A673 (cell line): ENCODE measurements at regions not wholly inside any gene's neighbourhood (a gene's known extent, or its start where the extent isn't known, plus 50 kb on each side); places are given as distances from the start of the nearest gene placed in this dataset.

Experiments
- BruUV-seq: library from RNA; stranded (reverse); fragments of 400-500 nt; replicated peaks from 2 replicates; lab custom pipeline; 2021; lab: Mats Ljungman, UMichigan
- CTCF ChIA-PET: fragments of 300-600 bp; sonication (Branson Sonifier 250); formaldehyde crosslinking; loops from one replicate; lab custom pipeline; 2022; ENCODE audit warnings: antibody characterized with exemption; lab: Charles Lee
- POLR2A ChIA-PET: fragments of 300-600 bp; sonication (Branson Sonifier 250); formaldehyde crosslinking; loops from one replicate; lab custom pipeline; 2022; ENCODE audit warnings: antibody characterized with exemption; ENCODE audit not compliant: low non-redundant PET; lab: Charles Lee
- DNase-seq: peaks from one replicate; pipeline ENCODE4 v3.0.0-alpha.2; 2015; ENCODE audit warnings: low spot score
- H3K27ac ChIP-seq: fragments of 200-600 bp; sonication (generic); 2 replicates; pipeline ENCODE4 v1.5.1; 2016; ENCODE audit warnings: mixed run types, low read depth, mild to moderate bottlenecking, mixed read lengths, antibody characterized with exemption, low read length; ENCODE audit not compliant: poor library complexity, severe bottlenecking
- H3K27me3 ChIP-seq: fragments of 200-600 bp; sonication (generic); replicated peaks from 2 replicates; pipeline ENCODE4 v1.6.1; 2017; ENCODE audit warnings: mixed run types, low read depth, mild to moderate bottlenecking, mixed read lengths, antibody characterized with exemption, low read length; ENCODE audit not compliant: insufficient read depth, poor library complexity
- H3K36me3 ChIP-seq: fragments of 200-600 bp; sonication (generic); 2 replicates; pipeline ENCODE4 v1.6.1; 2016; ENCODE audit warnings: mixed run types, mild to moderate bottlenecking, mixed read lengths, antibody characterized with exemption, low read length; ENCODE audit not compliant: insufficient read depth, poor library complexity, severe bottlenecking
- H3K4me1 ChIP-seq: fragments of 200-600 bp; sonication (generic); 2 replicates; pipeline ENCODE4 v1.6.1; 2017; ENCODE audit warnings: mixed run types, mild to moderate bottlenecking, mixed read lengths, antibody characterized with exemption, low read length; ENCODE audit not compliant: insufficient read depth, poor library complexity, severe bottlenecking
- H3K4me3 ChIP-seq: fragments of 200-600 bp; sonication (generic); 2 replicates; pipeline ENCODE4 v1.5.1; 2016; ENCODE audit warnings: low read depth, mixed run types, mild to moderate bottlenecking, mixed read lengths, low read length; ENCODE audit not compliant: poor library complexity, severe bottlenecking
- H3K9me3 ChIP-seq: fragments of 200-600 bp; sonication (generic); 2 replicates; pipeline ENCODE4 v1.6.1; 2016; ENCODE audit warnings: mixed run types, low read depth, mild to moderate bottlenecking, mixed read lengths, antibody characterized with exemption, low read length; ENCODE audit not compliant: poor library complexity, severe bottlenecking
- EZH2 ChIP-seq: fragments of 200-600 bp; sonication (generic); IDR thresholded peaks from 2 replicates; pipeline ENCODE4 v1.6.1; 2017; ENCODE audit warnings: borderline replicate concordance, low read depth, mild to moderate bottlenecking, mixed read lengths, antibody characterized with exemption, low read length; ENCODE audit not compliant: poor library complexity, severe bottlenecking
- intact Hi-C: fragments of 100-400 bp; cut with micrococcal nuclease; formaldehyde crosslinking; loops from one replicate; pipeline ENCODE4 v1.10.0; 2022; ENCODE audit not compliant: unreplicated experiment
- TF ChIP-seq, protein P1 (sequence below): fragments of 300-800, 200-600 bp; sonication (generic); conservative IDR thresholded peaks from 2 replicates; pipeline ENCODE4 v1.5.1; 2017; ENCODE audit warnings: low read depth, mild to moderate bottlenecking, antibody characterized with exemption, low read length, moderate library complexity, mixed read lengths

DNA sequence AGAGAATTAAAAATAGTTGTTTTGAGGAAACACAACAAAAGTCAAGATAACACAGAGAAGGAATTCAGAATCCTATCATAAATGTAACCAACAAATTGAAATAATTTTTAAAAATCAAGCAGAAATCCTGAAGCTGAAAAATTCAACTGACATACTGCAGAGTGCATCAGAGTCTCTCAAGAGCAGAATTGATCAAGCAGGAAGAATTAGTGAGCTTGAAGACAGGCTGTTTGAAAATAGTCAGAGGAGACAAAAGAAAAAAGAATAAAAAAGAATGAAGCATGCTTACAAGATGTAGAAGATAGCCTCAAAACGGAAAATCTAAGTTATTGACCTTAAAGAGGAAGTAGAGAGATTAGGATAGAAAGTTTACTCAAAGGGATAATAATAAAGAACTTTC lies 65.8 kb upstream of the PPP2R5C start:
- TF ChIP-seq, protein P1, sequence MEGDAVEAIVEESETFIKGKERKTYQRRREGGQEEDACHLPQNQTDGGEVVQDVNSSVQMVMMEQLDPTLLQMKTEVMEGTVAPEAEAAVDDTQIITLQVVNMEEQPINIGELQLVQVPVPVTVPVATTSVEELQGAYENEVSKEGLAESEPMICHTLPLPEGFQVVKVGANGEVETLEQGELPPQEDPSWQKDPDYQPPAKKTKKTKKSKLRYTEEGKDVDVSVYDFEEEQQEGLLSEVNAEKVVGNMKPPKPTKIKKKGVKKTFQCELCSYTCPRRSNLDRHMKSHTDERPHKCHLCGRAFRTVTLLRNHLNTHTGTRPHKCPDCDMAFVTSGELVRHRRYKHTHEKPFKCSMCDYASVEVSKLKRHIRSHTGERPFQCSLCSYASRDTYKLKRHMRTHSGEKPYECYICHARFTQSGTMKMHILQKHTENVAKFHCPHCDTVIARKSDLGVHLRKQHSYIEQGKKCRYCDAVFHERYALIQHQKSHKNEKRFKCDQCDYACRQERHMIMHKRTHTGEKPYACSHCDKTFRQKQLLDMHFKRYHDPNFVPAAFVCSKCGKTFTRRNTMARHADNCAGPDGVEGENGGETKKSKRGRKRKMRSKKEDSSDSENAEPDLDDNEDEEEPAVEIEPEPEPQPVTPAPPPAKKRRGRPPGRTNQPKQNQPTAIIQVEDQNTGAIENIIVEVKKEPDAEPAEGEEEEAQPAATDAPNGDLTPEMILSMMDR = no peak
- no peak for TF ChIP-seq EZH2
- no TSS peak for BruUV-seq
- ChIA-PET CTCF (no interaction called here), POLR2A (no interaction called here)
- Histone ChIP-seq H3K4me1 (no peaks in the 10 kb centered on the region), H3K9me3 (no peaks in the 10 kb centered on the region), H3K27ac (no peak overlapping the region), H3K36me3 (no peaks in the 10 kb centered on the region), H3K27me3 (peaks cover 25% of the 10 kb centered on the region), H3K4me3 (no peak overlapping the region)
- no peak for DNase-seq
- intact Hi-C loops = no loop called here

DNA sequence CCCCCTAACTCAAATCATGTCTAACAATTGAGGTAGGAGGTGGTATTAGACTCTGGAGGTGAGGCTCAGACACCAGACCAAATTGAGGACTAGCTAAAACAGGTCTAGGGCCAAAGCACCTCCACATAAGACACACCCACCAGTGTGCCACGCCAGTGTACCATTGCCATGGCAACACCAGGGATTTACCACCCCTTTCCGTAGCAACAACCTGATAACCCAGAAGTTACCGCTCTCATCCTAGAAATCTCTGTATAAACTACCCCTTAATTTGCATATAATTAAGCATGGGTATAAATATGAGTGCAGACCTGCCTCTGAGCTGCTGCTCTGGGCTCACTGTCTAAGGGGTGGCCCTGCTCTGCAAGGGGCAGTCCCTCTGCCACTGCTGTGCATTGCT lies 57.4 kb upstream of the PPP2R5C start:
- Histone ChIP-seq H3K36me3 (no peaks in the 10 kb centered on the region), H3K4me1 (peaks cover 6% of the 10 kb centered on the region), H3K27me3 (no peaks in the 10 kb centered on the region), H3K27ac (no peak overlapping the region), H3K9me3 (no peaks in the 10 kb centered on the region), H3K4me3 (no peak overlapping the region)
- no peak for DNase-seq
- BruUV-seq = no TSS peak
- ChIA-PET POLR2A (no interaction called here), CTCF (no interaction called here)
- TF ChIP-seq, protein P1 = no peak
- TF ChIP-seq EZH2 = no peak
- intact Hi-C loops = loop anchor here (10.0 kb wide), 2 partner anchors 391 to 611 kb away; partner anchors contain the start of gene ZNF839

DNA sequence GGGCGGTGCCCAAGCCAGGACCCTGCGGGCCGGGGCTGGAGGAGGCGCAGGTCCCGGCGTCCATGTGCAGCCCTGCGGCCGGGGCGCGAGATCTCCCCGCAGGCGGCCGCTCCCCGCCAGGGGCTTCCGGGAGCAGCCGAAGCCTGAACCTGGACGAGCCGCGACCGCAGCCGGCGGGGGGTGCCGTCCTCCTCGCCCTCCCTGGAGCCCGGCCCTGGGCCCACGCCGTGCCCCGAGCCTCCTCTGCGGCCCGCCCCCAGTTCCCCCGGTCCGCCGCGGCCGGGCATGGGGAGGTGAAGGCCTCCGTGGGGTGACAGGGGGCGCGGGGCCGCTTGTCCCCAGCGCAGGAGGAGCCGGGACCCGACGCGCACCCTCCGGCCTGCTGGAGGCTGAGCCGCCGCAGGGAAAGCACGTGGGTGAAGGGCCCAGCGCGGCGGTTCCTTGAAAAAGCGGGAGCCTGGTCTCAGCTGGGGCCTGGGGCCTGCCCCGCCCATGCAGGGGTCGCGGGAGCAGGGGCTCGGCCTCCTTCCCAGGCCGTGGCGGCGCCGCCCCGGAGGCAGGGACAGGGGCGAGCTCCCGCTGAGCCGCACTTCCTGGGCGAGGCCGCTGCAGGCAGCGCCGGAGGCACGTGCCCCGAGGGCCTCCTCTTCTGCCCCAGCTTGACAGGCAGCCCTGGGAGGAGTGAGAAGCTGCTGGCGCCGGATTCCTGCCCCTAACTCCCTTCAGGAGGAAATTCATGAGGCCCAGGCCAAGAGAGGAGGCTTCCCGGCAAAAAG lies 55.6 kb upstream of the PPP2R5C start:
- no peaks in the 10 kb centered on the region for H3K36me3 ChIP-seq
- POLR2A ChIA-PET = no interaction called here
- H3K4me3 ChIP-seq = no peak overlapping the region
- no TSS peak for BruUV-seq
- DNase-seq = peak; percentile 56
- peaks cover 6% of the 10 kb centered on the region for H3K4me1 ChIP-seq
- no peak overlapping the region for H3K27ac ChIP-seq
- no peaks in the 10 kb centered on the region for H3K27me3 ChIP-seq
- intact Hi-C loops = loop anchor here (5.0 to 10.0 kb wide), 3 partner anchors 256 to 609 kb away; partner anchors contain the start of genes DYNC1H1 and ZNF839
- CTCF ChIA-PET = interaction anchor here (1.1 kb wide), 1 partner anchor 65 kb away, joined by 7 read pairs; no protein-coding TSS in a partner anchor
- TF ChIP-seq EZH2 = no peak
- H3K9me3 ChIP-seq = no peaks in the 10 kb centered on the region
